ENCODE measurements at regions not wholly inside any gene's neighbourhood (a gene's known extent, or its start where the extent isn't known, plus 50 kb on each side); places are given as distances from the start of the nearest gene placed in this dataset.

DNA sequence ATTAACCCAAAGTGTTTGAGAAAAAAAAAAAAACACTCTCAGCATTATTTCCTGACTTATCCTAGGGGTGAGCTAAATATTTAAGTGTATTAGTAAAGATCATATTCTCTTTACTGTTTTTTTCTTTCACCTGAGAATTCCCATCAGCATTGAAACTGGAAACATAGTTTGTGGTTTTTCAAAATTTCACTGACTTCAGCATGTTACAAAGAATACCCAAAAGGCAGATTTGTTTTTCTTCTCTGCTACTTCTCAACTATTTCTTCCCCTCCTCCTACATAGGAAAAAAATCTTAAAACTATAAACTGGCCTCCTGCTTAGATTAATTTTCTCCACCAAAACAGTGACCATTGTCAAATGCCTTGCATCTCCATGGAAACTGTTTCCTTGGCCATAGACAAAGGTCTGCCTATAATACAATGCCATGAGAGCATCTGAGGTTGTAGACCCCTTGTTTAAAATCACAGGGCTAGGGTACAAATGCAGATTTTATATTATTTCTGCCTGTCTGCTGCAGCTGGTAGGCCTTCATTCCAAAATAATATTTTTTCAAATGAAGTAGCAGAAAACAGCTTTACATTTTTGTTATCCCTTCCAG, 179.7 kb upstream of the GALNT5 start:
- TF ChIP-seq, protein P1, sequence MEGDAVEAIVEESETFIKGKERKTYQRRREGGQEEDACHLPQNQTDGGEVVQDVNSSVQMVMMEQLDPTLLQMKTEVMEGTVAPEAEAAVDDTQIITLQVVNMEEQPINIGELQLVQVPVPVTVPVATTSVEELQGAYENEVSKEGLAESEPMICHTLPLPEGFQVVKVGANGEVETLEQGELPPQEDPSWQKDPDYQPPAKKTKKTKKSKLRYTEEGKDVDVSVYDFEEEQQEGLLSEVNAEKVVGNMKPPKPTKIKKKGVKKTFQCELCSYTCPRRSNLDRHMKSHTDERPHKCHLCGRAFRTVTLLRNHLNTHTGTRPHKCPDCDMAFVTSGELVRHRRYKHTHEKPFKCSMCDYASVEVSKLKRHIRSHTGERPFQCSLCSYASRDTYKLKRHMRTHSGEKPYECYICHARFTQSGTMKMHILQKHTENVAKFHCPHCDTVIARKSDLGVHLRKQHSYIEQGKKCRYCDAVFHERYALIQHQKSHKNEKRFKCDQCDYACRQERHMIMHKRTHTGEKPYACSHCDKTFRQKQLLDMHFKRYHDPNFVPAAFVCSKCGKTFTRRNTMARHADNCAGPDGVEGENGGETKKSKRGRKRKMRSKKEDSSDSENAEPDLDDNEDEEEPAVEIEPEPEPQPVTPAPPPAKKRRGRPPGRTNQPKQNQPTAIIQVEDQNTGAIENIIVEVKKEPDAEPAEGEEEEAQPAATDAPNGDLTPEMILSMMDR (IDR thresholded peaks at IDR 0.05) = no peak
- no peak for TF ChIP-seq POLR2A (IDR thresholded peaks at IDR 0.05)
- Histone ChIP-seq H3K9me3 (no peaks in the 10 kb centered on the region), H3K36me3 (ENCODE audit: low read depth, missing control alignments) (no peaks in the 10 kb centered on the region), H3K27me3 (no peaks in the 10 kb centered on the region), H3K27ac (no peak overlapping the region), H3K4me3 (no peak overlapping the region), H3K4me1 (no peaks in the 10 kb centered on the region)
- DNase-seq = no peak
- intact Hi-C loops (cut with DNase I; ENCODE audit: low total_unique reads) = no loop called here

- Histone ChIP-seq H3K27me3 (no peaks in the 10 kb centered on the region), H3K9me3 (no peaks in the 10 kb centered on the region), H3K4me3 (no peak overlapping the region), H3K36me3 (ENCODE audit: low read depth, missing control alignments) (no peaks in the 10 kb centered on the region), H3K27ac (no peak overlapping the region), H3K4me1 (no peaks in the 10 kb centered on the region)
- TF ChIP-seq POLR2A (IDR thresholded peaks at IDR 0.05) = no peak
- TF ChIP-seq, protein P1 (IDR thresholded peaks at IDR 0.05) = no peak
- DNase-seq = no peak
- intact Hi-C loops (cut with DNase I; ENCODE audit: low total_unique reads) = no loop called here
Measured at GRCh38 chr2:157082950-157083349, 174.6 kb upstream of the GALNT5 start.

DNA sequence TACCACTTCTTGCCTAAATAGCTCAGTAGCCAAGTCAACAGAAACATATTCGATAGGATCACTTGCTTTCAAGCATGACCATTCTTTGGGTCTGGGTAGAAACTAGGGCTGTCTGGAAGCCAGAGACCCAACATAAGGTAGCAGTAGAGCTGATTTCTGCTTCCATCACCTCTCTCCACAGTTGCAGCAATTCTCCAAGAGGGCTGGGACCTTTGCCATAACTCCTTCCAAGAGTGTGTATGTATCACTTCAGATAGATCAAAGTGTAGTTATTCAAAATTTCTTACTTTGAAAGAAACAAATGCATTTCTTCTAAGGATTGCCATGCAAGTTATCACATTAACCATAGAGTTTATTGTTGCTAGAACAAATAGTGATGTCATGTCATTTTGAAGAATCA, 172.0 kb upstream of the GALNT5 start:
- no peaks in the 10 kb centered on the region for H3K27me3 ChIP-seq
- no peak for DNase-seq
- H3K36me3 ChIP-seq (ENCODE audit: low read depth, missing control alignments) = no peaks in the 10 kb centered on the region
- WGBS, 2 donors = 88 to 91% methylated on average over 1 of the region's 1 CpG
- H3K27ac ChIP-seq = no peak overlapping the region
- H3K9me3 ChIP-seq = no peaks in the 10 kb centered on the region
- intact Hi-C loops (cut with DNase I; ENCODE audit: low total_unique reads) = no loop called here
- no peaks in the 10 kb centered on the region for H3K4me1 ChIP-seq
- H3K4me3 ChIP-seq = no peak overlapping the region
- TF ChIP-seq, protein P1 (IDR thresholded peaks at IDR 0.05) = no peak
- no peak for TF ChIP-seq POLR2A (IDR thresholded peaks at IDR 0.05)

- WGBS, 2 donors = 81 to 88% methylated on average over 13 of the region's 13 CpGs
- no peak for TF ChIP-seq POLR2A (IDR thresholded peaks at IDR 0.05)
- TF ChIP-seq, protein P1 (IDR thresholded peaks at IDR 0.05) = no peak
- H3K4me1 ChIP-seq = no peaks in the 10 kb centered on the region
- intact Hi-C loops (cut with DNase I; ENCODE audit: low total_unique reads) = no loop called here
- DNase-seq = no peak
- H3K9me3 ChIP-seq = no peaks in the 10 kb centered on the region
- no peaks in the 10 kb centered on the region for H3K27me3 ChIP-seq
- no peak overlapping the region for H3K4me3 ChIP-seq
- no peaks in the 10 kb centered on the region for H3K36me3 ChIP-seq (ENCODE audit: low read depth, missing control alignments)
- H3K27ac ChIP-seq = no peak overlapping the region
Measured at GRCh38 chr2:157087373-157088002, 170.0 kb upstream of the GALNT5 start.

- Histone ChIP-seq H3K9me3 (no peaks in the 10 kb centered on the region), H3K27me3 (no peaks in the 10 kb centered on the region), H3K4me3 (no peak overlapping the region), H3K4me1 (no peaks in the 10 kb centered on the region), H3K27ac (no peak overlapping the region), H3K36me3 (ENCODE audit: low read depth, missing control alignments) (no peaks in the 10 kb centered on the region)
- 59 to 60% methylated on average over 3 of the region's 3 CpGs for WGBS, 2 donors
- DNase-seq = no peak
- TF ChIP-seq POLR2A (IDR thresholded peaks at IDR 0.05) = no peak
- TF ChIP-seq, protein P1 (IDR thresholded peaks at IDR 0.05) = no peak
- intact Hi-C loops (cut with DNase I; ENCODE audit: low total_unique reads) = no loop called here
Measured at GRCh38 chr2:157093666-157094065, 163.8 kb upstream of the GALNT5 start.

Measured in testis (tissue), 2 donors.